Ectodermal cell (in vitro differentiated cells): ENCODE measurements at regions not wholly inside any gene's neighbourhood (a gene's known extent, or its start where the extent isn't known, plus 50 kb on each side); places are given as distances from the start of the nearest gene placed in this dataset.

Source experiments
- H3K27ac ChIP-seq: 2 replicates; pipeline ENCODE4 v1.7.0; 2013; ENCODE audit warnings: mild to moderate bottlenecking, low read depth, low read length; ENCODE audit not compliant: insufficient read depth, poor library complexity, severe bottlenecking
- H3K27me3 ChIP-seq: 2 replicates; pipeline ENCODE4 v1.7.0; 2013; ENCODE audit warnings: mild to moderate bottlenecking, low read length; ENCODE audit not compliant: insufficient read depth, control insufficient read depth, poor library complexity, severe bottlenecking
- H3K36me3 ChIP-seq: one replicate; pipeline ENCODE4 v1.7.0; 2013; ENCODE audit warnings: low read length; ENCODE audit not compliant: control insufficient read depth, insufficient read depth
- H3K4me1 ChIP-seq: one replicate; pipeline ENCODE4 v1.7.0; 2013; ENCODE audit warnings: low read length; ENCODE audit not compliant: control insufficient read depth, insufficient read depth
- H3K4me3 ChIP-seq: 2 replicates; pipeline ENCODE4 v1.7.0; 2013; ENCODE audit warnings: low read depth, low read length, control low read depth; ENCODE audit not compliant: insufficient read depth
- H3K9me3 ChIP-seq: 2 replicates; pipeline ENCODE4 v1.7.0; 2013; ENCODE audit warnings: mild to moderate bottlenecking, low read length, moderate library complexity; ENCODE audit not compliant: control insufficient read depth
- WGBS, 2 experiments: methylation state at CpG; one replicate each; pipeline ENCODE4 v1.1.7; 2013; ENCODE audit warnings: missing lambda C conversion rate in 2 of 2; 5-methylcytosine and 5-hydroxymethylcytosine counted together

DNA sequence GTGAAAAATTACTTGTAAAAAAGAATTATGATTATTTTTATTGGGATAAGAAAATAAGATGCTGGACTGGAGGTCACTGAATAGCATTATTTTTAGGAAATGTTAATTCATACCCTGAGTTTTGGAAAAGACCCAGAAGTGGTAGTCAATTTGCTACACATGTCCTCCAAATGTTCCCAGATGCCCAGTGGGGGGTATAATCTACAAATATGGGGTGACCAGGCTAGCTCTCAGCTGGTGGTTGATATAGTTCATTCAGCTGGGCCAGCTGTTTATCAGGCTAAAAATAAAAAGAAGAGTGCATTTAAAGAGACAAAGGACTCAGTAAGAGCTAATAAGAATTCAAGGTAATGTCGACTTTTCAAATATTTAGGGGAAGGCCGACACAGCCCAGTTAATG lies 402.0 kb upstream of the GOLIM4 start:
- Histone ChIP-seq H3K36me3 (no peaks in the 10 kb centered on the region), H3K9me3 (no peaks in the 10 kb centered on the region), H3K4me3 (no peak overlapping the region), H3K4me1 (no peaks in the 10 kb centered on the region), H3K27ac (no peak overlapping the region), H3K27me3 (no peaks in the 10 kb centered on the region)
- WGBS, 2 experiments, result 95 to 97% methylated on average over 2 of the region's 2 CpGs

- no peaks in the 10 kb centered on the region for H3K9me3 ChIP-seq
- H3K27ac ChIP-seq, result no peak overlapping the region
- H3K4me3 ChIP-seq, result no peak overlapping the region
- WGBS, 2 experiments, result 93 to 96% methylated on average over 3 of the region's 4 CpGs
- H3K36me3 ChIP-seq, result no peaks in the 10 kb centered on the region
- no peaks in the 10 kb centered on the region for H3K27me3 ChIP-seq
- no peaks in the 10 kb centered on the region for H3K4me1 ChIP-seq
These were observed 401.5 kb upstream of the GOLIM4 start for GRCh38 chr3:168497183-168497582.

GRCh38 chr3:168495932-168496331 lies 400.2 kb upstream of the GOLIM4 start:
- no peak overlapping the region for H3K27ac ChIP-seq
- H3K9me3 ChIP-seq, result no peaks in the 10 kb centered on the region
- no peaks in the 10 kb centered on the region for H3K4me1 ChIP-seq
- no peaks in the 10 kb centered on the region for H3K36me3 ChIP-seq
- H3K4me3 ChIP-seq, result no peak overlapping the region
- WGBS, 2 experiments, result 85 to 93% methylated on average over 2 of the region's 2 CpGs
- no peaks in the 10 kb centered on the region for H3K27me3 ChIP-seq

- no peak overlapping the region for H3K4me3 ChIP-seq
- H3K36me3 ChIP-seq, result no peaks in the 10 kb centered on the region
- WGBS, 2 experiments, result 85 to 91% methylated on average over 1 to 2 of the region's 2 CpGs
- no peaks in the 10 kb centered on the region for H3K27me3 ChIP-seq
- H3K27ac ChIP-seq, result no peak overlapping the region
- no peaks in the 10 kb centered on the region for H3K4me1 ChIP-seq
- H3K9me3 ChIP-seq, result no peaks in the 10 kb centered on the region
These were observed 399.5 kb upstream of the GOLIM4 start for GRCh38 chr3:168495270-168495669.

DNA sequence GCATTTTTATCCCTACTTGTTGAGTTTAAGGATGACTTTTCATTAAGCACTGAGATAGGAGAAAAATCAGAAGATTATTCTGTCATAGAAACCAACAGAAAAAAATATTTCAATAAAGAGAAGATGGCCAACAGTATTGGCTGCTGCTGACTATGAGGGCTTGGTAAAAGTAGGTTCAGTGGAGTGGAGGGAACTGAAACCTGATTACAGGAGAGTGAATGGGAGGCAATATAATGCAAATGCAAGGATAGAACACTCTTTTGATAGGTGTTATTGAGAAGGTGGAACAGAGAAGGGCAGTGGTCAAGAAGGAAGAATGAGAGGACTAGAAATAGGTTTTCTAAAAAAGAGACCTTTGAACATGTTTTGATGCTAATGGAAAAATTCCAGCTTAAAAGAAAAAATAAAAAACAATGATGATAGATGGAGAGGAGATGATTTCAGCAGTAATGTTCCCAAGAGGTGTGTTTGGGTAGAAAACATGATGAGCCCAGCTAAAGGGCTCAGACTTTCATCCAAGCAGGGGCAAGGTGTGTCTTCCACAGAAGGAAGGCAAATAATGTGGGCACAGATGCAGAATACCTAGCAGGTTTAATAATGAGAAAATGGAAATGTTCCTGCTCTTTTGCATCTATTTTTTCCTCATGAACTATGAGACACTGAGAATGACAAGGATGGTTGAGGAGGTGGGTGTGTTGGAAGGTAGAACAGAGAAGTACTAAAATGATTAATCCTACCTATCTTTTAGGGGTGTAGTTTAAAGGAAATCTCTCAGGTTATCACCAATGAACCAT lies 397.9 kb upstream of the GOLIM4 start:
- Histone ChIP-seq H3K36me3 (no peaks in the 10 kb centered on the region), H3K27me3 (no peaks in the 10 kb centered on the region), H3K27ac (no peak overlapping the region), H3K4me3 (no peak overlapping the region), H3K9me3 (no peaks in the 10 kb centered on the region), H3K4me1 (no peaks in the 10 kb centered on the region)

DNA sequence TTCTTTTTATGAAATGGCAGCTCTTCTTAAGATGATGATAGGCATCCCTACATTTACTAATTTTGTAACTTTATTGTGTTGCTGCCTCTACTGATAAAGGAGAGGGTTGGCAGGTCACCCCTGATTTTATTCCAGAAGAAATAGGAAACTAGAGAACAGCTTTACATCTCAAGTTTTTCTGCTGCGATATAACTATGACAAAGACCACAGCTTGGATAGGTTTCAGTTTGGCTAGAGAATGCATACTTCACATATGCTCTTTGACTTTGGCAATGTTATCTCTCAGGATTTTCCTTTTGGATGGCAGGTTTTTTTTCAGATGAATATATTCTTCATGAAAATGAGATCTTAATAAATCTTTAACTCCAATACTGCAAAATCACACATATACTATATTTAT lies 395.3 kb upstream of the GOLIM4 start:
- 95 to 100% methylated on average over 1 of the region's 1 CpG for WGBS, 2 experiments

GRCh38 chr3:168489301-168489700 lies 393.6 kb upstream of the GOLIM4 start:
- Histone ChIP-seq H3K4me3 (no peak overlapping the region), H3K27me3 (no peaks in the 10 kb centered on the region), H3K36me3 (no peaks in the 10 kb centered on the region), H3K4me1 (no peaks in the 10 kb centered on the region), H3K27ac (no peak overlapping the region), H3K9me3 (no peaks in the 10 kb centered on the region)

More for the DNA sequence above, 395.3 kb upstream of the GOLIM4 start:
- Histone ChIP-seq H3K27ac (no peak overlapping the region), H3K36me3 (no peaks in the 10 kb centered on the region), H3K9me3 (no peaks in the 10 kb centered on the region), H3K4me1 (no peaks in the 10 kb centered on the region), H3K27me3 (no peaks in the 10 kb centered on the region), H3K4me3 (no peak overlapping the region)

DNA sequence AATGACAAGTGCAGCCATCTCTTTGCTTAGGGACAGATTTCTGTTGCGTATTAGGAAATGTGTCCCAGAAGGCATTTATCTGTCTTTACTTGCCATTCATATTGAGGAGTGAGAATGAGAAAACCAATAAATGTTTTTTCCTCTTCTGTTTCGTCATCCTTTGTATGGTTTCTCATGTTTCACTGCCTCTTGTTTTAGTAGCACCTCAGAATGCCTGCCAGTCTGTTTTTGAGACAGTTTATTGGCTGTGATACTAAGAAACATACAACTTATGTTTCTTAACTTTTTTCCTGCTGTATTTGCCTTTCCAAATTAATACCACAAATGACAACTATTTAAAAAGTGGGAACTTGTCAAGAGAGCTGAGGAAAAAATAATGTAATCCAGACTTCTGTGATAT lies 390.2 kb upstream of the GOLIM4 start:
- no peaks in the 10 kb centered on the region for H3K4me1 ChIP-seq
- no peaks in the 10 kb centered on the region for H3K27me3 ChIP-seq
- H3K36me3 ChIP-seq, result no peaks in the 10 kb centered on the region
- no peak overlapping the region for H3K27ac ChIP-seq
- 81 to 95% methylated on average over 2 of the region's 2 CpGs for WGBS, 2 experiments
- no peaks in the 10 kb centered on the region for H3K9me3 ChIP-seq
- no peak overlapping the region for H3K4me3 ChIP-seq

GRCh38 chr3:168476360-168476980 lies 380.7 kb upstream of the GOLIM4 start:
- H3K9me3 ChIP-seq, result no peaks in the 10 kb centered on the region
- no peak overlapping the region for H3K4me3 ChIP-seq
- H3K27me3 ChIP-seq, result no peaks in the 10 kb centered on the region
- no peaks in the 10 kb centered on the region for H3K36me3 ChIP-seq
- H3K27ac ChIP-seq, result no peak overlapping the region
- WGBS, 2 experiments, result 92 to 94% methylated on average over 8 to 9 of the region's 11 CpGs
- H3K4me1 ChIP-seq, result peaks cover 7% of the 10 kb centered on the region

- Histone ChIP-seq H3K27ac (no peak overlapping the region), H3K9me3 (no peaks in the 10 kb centered on the region), H3K4me3 (no peak overlapping the region), H3K36me3 (no peaks in the 10 kb centered on the region), H3K4me1 (peaks cover 7% of the 10 kb centered on the region), H3K27me3 (no peaks in the 10 kb centered on the region)
- WGBS, 2 experiments, result no CpG with 5 or more reads among the region's 1 CpG
These were observed 380.0 kb upstream of the GOLIM4 start for GRCh38 chr3:168475704-168476103.
